ENCODE measurements at regions not wholly inside any gene's neighbourhood (a gene's known extent, or its start where the extent isn't known, plus 50 kb on each side); places are given as distances from the start of the nearest gene placed in this dataset.

DNA sequence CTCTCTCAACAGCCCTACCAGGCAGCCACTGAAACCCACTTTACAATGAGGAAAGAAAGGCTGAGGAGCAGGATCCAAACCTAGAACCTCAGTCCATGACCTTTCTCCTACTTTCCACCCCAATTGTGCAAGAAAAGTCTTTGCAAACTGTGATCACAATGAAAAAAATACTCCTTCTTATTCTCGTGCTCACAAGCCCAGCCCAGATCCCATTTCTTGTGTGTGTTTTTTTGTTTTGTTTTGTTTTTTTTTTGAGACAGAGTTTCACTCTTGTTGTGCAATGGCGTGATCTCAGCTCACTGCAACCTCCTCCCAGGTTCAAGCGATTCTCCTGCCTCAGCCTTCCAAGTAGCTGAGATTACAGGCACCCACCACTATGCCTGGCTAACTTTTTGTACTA, 97.7 kb downstream of the CRYAA start:
- DNase-seq (ENCODE audit: insufficient read length): no peak
- no peak for TF ChIP-seq POLR2A (IDR thresholded peaks at IDR 0.05; ENCODE audit: low read depth, low read length)
- no peak for TF ChIP-seq POLR2AphosphoS5 (IDR thresholded peaks at IDR 0.05; ENCODE audit: low read depth, low read length)
- no peak for TF ChIP-seq TAF1 (IDR thresholded peaks at IDR 0.05; ENCODE audit: borderline replicate concordance, low read depth, low read length)
- FAIRE-seq: no peak

DNA sequence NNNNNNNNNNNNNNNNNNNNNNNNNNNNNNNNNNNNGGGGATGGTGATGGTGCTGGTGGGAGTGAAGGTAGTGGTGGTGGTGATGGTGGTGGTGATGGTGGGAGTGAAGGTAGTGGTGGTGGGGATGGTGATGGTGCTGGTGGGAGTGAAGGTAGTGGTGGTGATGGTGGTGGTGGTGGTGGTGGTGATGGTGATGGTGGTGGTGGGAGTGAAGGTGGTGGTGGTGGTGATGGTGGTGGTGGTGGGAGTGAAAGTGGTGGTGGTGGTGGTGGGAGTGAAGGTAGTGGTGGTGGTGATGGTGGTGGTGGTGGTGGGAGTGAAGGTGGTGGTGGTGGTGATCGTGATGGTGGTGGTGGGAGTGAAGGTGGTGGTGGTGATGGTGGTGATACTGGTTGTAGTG, 93.6 kb downstream of the CRYAA start:
- FAIRE-seq (no peak), DNase-seq (ENCODE audit: insufficient read length) (no peak)
- TF ChIP-seq POLR2AphosphoS5 (IDR thresholded peaks at IDR 0.05; ENCODE audit: low read depth, low read length): no peak
- no peak for TF ChIP-seq POLR2A (IDR thresholded peaks at IDR 0.05; ENCODE audit: low read depth, low read length)
- TF ChIP-seq TAF1 (IDR thresholded peaks at IDR 0.05; ENCODE audit: borderline replicate concordance, low read depth, low read length): no peak

Measured in GM12892 (cell line).